HFFc6 (cell line): ENCODE measurements at regions not wholly inside any gene's neighbourhood (a gene's known extent, or its start where the extent isn't known, plus 50 kb on each side); places are given as distances from the start of the nearest gene placed in this dataset.
"Not testable (repeated sequence)": the region's sequence is repeated elsewhere in the genome, so short reads cannot be mapped to it uniquely, and the experiment has no call there.

Source experiments
- DNase-seq: peaks from one replicate; pipeline ENCODE4 v3.0.0-alpha.2; 2018
- H3K27ac Mint-ChIP-seq: 2 replicates; pipeline ENCODE4 v1.8.0; 2020; ENCODE audit warnings: mild to moderate bottlenecking, mixed read lengths
- H3K27me3 Mint-ChIP-seq: 2 replicates; pipeline ENCODE4 v1.8.0; 2021; ENCODE audit warnings: mild to moderate bottlenecking, moderate library complexity, mixed read lengths; ENCODE audit not compliant: insufficient read depth
- H3K36me3 Mint-ChIP-seq: 2 replicates; pipeline ENCODE4 v1.8.0; 2021; ENCODE audit warnings: low read depth, mixed read lengths
- H3K4me1 Mint-ChIP-seq: 2 replicates; pipeline ENCODE4 v1.8.0; 2020; ENCODE audit warnings: low read depth, mixed read lengths
- H3K4me3 Mint-ChIP-seq: 2 replicates; pipeline ENCODE4 v1.8.0; 2020; ENCODE audit warnings: mild to moderate bottlenecking, moderate library complexity, mixed read lengths
- H3K9me3 Mint-ChIP-seq: 2 replicates; pipeline ENCODE4 v1.8.0; 2020; ENCODE audit warnings: mild to moderate bottlenecking, mixed read lengths
- CTCF ChIP-seq: fragments of 200-600 bp; sonication (generic); IDR thresholded peaks from 2 replicates; pipeline ENCODE4 v1.5.0; 2021; ENCODE audit warnings: antibody characterized with exemption, mild to moderate bottlenecking

GRCh38 chr9:11701706-11702105 is 991.5 kb upstream of the TYRP1 start:
- Mint-ChIP-seq H3K4me1 (no peaks in the 10 kb centered on the region), H3K4me3 (no peak overlapping the region), H3K27ac (no peak overlapping the region), H3K27me3 (no peaks in the 10 kb centered on the region; the same call in 1 of the 2 replicates), H3K9me3 (peaks cover 12% of the 10 kb centered on the region; the same call in 1 of the 2 replicates), H3K36me3 (no peaks in the 10 kb centered on the region)
- no peak for TF ChIP-seq CTCF
- no peak for DNase-seq

GRCh38 chr9:11702548-11702947 is 990.6 kb upstream of the TYRP1 start:
- TF ChIP-seq CTCF: no peak
- H3K27ac Mint-ChIP-seq: no peak overlapping the region
- H3K9me3 Mint-ChIP-seq: peaks cover 20% of the 10 kb centered on the region; the same call in 1 of the 2 replicates
- no peak for DNase-seq
- no peaks in the 10 kb centered on the region for H3K36me3 Mint-ChIP-seq
- H3K4me3 Mint-ChIP-seq: no peak overlapping the region
- no peaks in the 10 kb centered on the region; the same call in 1 of the 2 replicates for H3K27me3 Mint-ChIP-seq
- no peaks in the 10 kb centered on the region for H3K4me1 Mint-ChIP-seq

- H3K27ac Mint-ChIP-seq, H3K36me3 Mint-ChIP-seq, H3K4me1 Mint-ChIP-seq, H3K4me3 Mint-ChIP-seq, H3K27me3 Mint-ChIP-seq, DNase-seq: not testable (repeated sequence)
- H3K9me3 Mint-ChIP-seq: peaks cover 20% of the 10 kb centered on the region; the same call in 1 of the 2 replicates
These were observed 989.0 kb upstream of the TYRP1 start for GRCh38 chr9:11704198-11704597.

- no peaks in the 10 kb centered on the region for H3K36me3 Mint-ChIP-seq
- H3K27ac Mint-ChIP-seq: no peak overlapping the region
- DNase-seq: no peak
- no peaks in the 10 kb centered on the region for H3K4me1 Mint-ChIP-seq
- no peak overlapping the region for H3K4me3 Mint-ChIP-seq
- H3K27me3 Mint-ChIP-seq: no peaks in the 10 kb centered on the region; the same call in 1 of the 2 replicates
- no peak for TF ChIP-seq CTCF
- peaks cover 13% of the 10 kb centered on the region; the same call in 1 of the 2 replicates for H3K9me3 Mint-ChIP-seq
These were observed 984.3 kb upstream of the TYRP1 start for GRCh38 chr9:11708899-11709298.

GRCh38 chr9:11709567-11709966 is 983.6 kb upstream of the TYRP1 start:
- H3K36me3 Mint-ChIP-seq: no peaks in the 10 kb centered on the region
- no peaks in the 10 kb centered on the region for H3K4me1 Mint-ChIP-seq
- H3K27ac Mint-ChIP-seq: no peak overlapping the region
- peaks cover 13% of the 10 kb centered on the region; the same call in 1 of the 2 replicates for H3K9me3 Mint-ChIP-seq
- no peaks in the 10 kb centered on the region; the same call in 1 of the 2 replicates for H3K27me3 Mint-ChIP-seq
- H3K4me3 Mint-ChIP-seq: no peak overlapping the region
- DNase-seq: no peak
- TF ChIP-seq CTCF: no peak

- H3K4me3 Mint-ChIP-seq: no peak overlapping the region
- no peaks in the 10 kb centered on the region for H3K36me3 Mint-ChIP-seq
- H3K4me1 Mint-ChIP-seq: no peaks in the 10 kb centered on the region
- no peak for DNase-seq
- H3K9me3 Mint-ChIP-seq: peaks cover 4% of the 10 kb centered on the region
- H3K27ac Mint-ChIP-seq: no peak overlapping the region
- no peaks in the 10 kb centered on the region for H3K27me3 Mint-ChIP-seq
- TF ChIP-seq CTCF: no peak
These were observed 980.1 kb upstream of the TYRP1 start for GRCh38 chr9:11713077-11713476.
